Testis (tissue), 2 donors: ENCODE measurements at regions not wholly inside any gene's neighbourhood (a gene's known extent, or its start where the extent isn't known, plus 50 kb on each side); places are given as distances from the start of the nearest gene placed in this dataset.

ENCODE experiments used
- DNase-seq: peaks from one replicate; pipeline ENCODE4 v3.0.0-alpha.2; 2019
- H3K27ac ChIP-seq, 2 donors: fragments of 200-600 bp; sonication (generic); one replicate each; pipeline ENCODE4 v1.5.1; 2019
- H3K27me3 ChIP-seq: fragments of 200-600 bp; sonication (generic); one replicate; pipeline ENCODE4 v1.5.1; 2019
- H3K36me3 ChIP-seq: fragments of 200-600 bp; sonication (generic); one replicate; pipeline ENCODE4 v1.5.1; 2017; ENCODE audit warnings: low read depth; ENCODE audit errors: missing control alignments
- H3K4me1 ChIP-seq: fragments of 200-600 bp; sonication (generic); one replicate; pipeline ENCODE4 v1.5.1; 2019
- H3K4me3 ChIP-seq, 2 donors: fragments of 200-600 bp; sonication (generic); one replicate each; pipeline ENCODE4 v1.5.1; 2017 to 2019
- H3K9me3 ChIP-seq: fragments of 200-600 bp; sonication (generic); one replicate; pipeline ENCODE4 v1.5.1; 2017
- POLR2A ChIP-seq: fragments of 450-650 bp; IDR thresholded peaks from one replicate; pipeline ENCODE4 v1.6.1; 2017; ENCODE audit warnings: antibody characterized with exemption, mild to moderate bottlenecking, moderate library complexity
- WGBS, 2 donors: methylation state at CpG; one replicate each; pipeline ENCODE4 v1.1.5; 2018; 5-methylcytosine and 5-hydroxymethylcytosine counted together
- intact Hi-C: fragments of 100-400 bp; cut with DNase I; formaldehyde crosslinking; loops from one replicate; pipeline ENCODE4 v1.15.1; 2023; ENCODE audit warnings: low total_unique reads
- TF ChIP-seq, protein P1 (sequence below), 3 experiments: fragments of 450-650 bp in 2 of 3; fragments of 200-600 bp in 1 of 3; sonication (generic) in 1 of 3; IDR thresholded peaks; one replicate each; pipeline ENCODE4 v1.5.1; 2016 to 2019; ENCODE audit warnings: antibody characterized with exemption in 3 of 3, mild to moderate bottlenecking in 2 of 3, moderate library complexity in 1 of 3

- H3K9me3 ChIP-seq: no peaks in the 10 kb centered on the region
- H3K27me3 ChIP-seq: no peaks in the 10 kb centered on the region
- no peaks in the 10 kb centered on the region for H3K36me3 ChIP-seq
- H3K4me1 ChIP-seq: peaks cover 11% of the 10 kb centered on the region
- TF ChIP-seq, protein P1, sequence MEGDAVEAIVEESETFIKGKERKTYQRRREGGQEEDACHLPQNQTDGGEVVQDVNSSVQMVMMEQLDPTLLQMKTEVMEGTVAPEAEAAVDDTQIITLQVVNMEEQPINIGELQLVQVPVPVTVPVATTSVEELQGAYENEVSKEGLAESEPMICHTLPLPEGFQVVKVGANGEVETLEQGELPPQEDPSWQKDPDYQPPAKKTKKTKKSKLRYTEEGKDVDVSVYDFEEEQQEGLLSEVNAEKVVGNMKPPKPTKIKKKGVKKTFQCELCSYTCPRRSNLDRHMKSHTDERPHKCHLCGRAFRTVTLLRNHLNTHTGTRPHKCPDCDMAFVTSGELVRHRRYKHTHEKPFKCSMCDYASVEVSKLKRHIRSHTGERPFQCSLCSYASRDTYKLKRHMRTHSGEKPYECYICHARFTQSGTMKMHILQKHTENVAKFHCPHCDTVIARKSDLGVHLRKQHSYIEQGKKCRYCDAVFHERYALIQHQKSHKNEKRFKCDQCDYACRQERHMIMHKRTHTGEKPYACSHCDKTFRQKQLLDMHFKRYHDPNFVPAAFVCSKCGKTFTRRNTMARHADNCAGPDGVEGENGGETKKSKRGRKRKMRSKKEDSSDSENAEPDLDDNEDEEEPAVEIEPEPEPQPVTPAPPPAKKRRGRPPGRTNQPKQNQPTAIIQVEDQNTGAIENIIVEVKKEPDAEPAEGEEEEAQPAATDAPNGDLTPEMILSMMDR (IDR thresholded peaks at IDR 0.05): no peak
- no peak for DNase-seq
- no peak overlapping the region for H3K27ac ChIP-seq
- H3K4me3 ChIP-seq: no peak overlapping the region
- intact Hi-C loops: loop anchor here (10.0 kb wide), 1 partner anchor 655 kb away; no protein-coding TSS in a partner anchor
- WGBS, 2 donors: 55 to 64% methylated on average over 10 of the region's 10 CpGs
Measured at GRCh38 chr1:181179279-181179986, 90.9 kb downstream of the IER5 start.

- Histone ChIP-seq H3K4me3 (no peak overlapping the region), H3K27me3 (no peaks in the 10 kb centered on the region), H3K27ac (no peak overlapping the region), H3K36me3 (no peaks in the 10 kb centered on the region), H3K4me1 (peaks cover 11% of the 10 kb centered on the region), H3K9me3 (no peaks in the 10 kb centered on the region)
- 27 to 28% methylated on average over 6 of the region's 6 CpGs for WGBS, 2 donors
- peak; percentile 87 for DNase-seq
- TF ChIP-seq POLR2A: no peak
- TF ChIP-seq, protein P1 (IDR thresholded peaks at IDR 0.05): no peak
- intact Hi-C loops: loop anchor here (10.0 kb wide), 1 partner anchor 655 kb away; no protein-coding TSS in a partner anchor
Measured at GRCh38 chr1:181179987-181180365, 91.5 kb downstream of the IER5 start.

GRCh38 chr1:181180407-181181031, 92.0 kb downstream of the IER5 start:
- intact Hi-C loops: no loop called here

DNA sequence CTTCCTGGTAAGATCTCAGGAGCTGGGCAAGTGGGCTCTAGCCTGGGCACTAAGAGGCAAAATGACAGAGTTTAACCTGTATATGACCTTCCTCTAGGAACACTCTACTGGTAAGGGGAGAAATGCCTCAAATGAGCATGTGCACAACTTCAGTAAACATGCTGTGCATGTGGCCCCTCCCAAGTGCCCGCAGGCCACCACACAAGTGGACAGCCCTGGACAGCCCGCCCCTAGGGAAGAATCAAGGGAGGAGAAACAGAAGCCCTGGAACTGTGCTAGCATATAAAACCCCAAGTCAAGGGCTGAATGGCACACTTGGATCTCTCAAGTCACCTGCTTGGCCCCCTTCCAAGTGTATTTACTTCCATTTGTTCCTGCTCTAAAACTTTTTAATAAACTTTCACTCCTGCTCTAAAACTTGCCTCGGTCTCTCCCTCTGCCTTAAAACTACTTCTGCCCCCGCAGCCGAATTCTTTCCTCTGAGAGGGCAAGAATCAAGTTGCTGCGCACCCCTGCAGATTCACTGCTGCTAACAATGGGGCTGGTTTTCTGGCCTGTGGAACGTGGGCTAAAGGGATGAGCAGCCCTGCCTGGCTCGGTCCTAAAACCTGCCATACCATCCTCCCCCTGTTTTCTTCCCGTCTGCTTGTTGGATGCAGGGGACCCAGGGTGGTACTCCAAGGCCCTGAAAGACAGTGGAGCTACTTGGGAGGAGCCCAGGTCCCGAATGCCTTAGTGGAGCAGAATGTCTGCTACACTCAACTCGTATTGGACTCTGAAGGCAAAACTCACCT, 93.5 kb downstream of the IER5 start:
- DNase-seq: no peak
- WGBS, 2 donors: 83 to 92% methylated on average over 8 to 11 of the region's 11 CpGs
- peaks cover 11% of the 10 kb centered on the region for H3K4me1 ChIP-seq

More at GRCh38 chr1:181180407-181181031, 92.0 kb downstream of the IER5 start:
- Histone ChIP-seq H3K4me1 (peaks cover 11% of the 10 kb centered on the region), H3K36me3 (no peaks in the 10 kb centered on the region), H3K9me3 (no peaks in the 10 kb centered on the region), H3K4me3 (no peak overlapping the region), H3K27ac (no peak overlapping the region), H3K27me3 (no peaks in the 10 kb centered on the region)
- 64 to 85% methylated on average over 7 to 11 of the region's 11 CpGs for WGBS, 2 donors
- TF ChIP-seq, protein P1 (IDR thresholded peaks at IDR 0.05): no peak
- TF ChIP-seq POLR2A: no peak
- DNase-seq: no peak

More for the DNA sequence above, 93.5 kb downstream of the IER5 start:
- Histone ChIP-seq H3K27me3 (no peaks in the 10 kb centered on the region), H3K36me3 (no peaks in the 10 kb centered on the region), H3K9me3 (no peaks in the 10 kb centered on the region), H3K27ac (no peak overlapping the region), H3K4me3 (no peak overlapping the region)
- TF ChIP-seq POLR2A: no peak
- TF ChIP-seq, protein P1 (IDR thresholded peaks at IDR 0.05): no peak
- intact Hi-C loops: no loop called here
